ENCODE measurements at regions not wholly inside any gene's neighbourhood (a gene's known extent, or its start where the extent isn't known, plus 50 kb on each side); places are given as distances from the start of the nearest gene placed in this dataset.

GRCh38 chr6:34638834-34639736 is 57.5 kb downstream of the ILRUN start:
- ATAC-seq, result peak in 3 of 4 donors; percentile 80 to 91 (median 82)
- no peak for DNase-seq
- no peaks in the 10 kb centered on the region for H3K27me3 ChIP-seq
- peaks cover 0 to 20% (median 0%) of the 10 kb centered on the region in 9 donors for H3K36me3 ChIP-seq
- peaks cover 0 to 14% (median 1%) of the 10 kb centered on the region in 12 donors for H3K4me1 ChIP-seq
- no peak overlapping the region for H3K4me3 ChIP-seq
- no peak for TF ChIP-seq POLR2A (IDR thresholded peaks at IDR 0.05)
- TF ChIP-seq CTCF (IDR thresholded peaks at IDR 0.05), result no peak
- no peaks in the 10 kb centered on the region for H3K9me3 ChIP-seq
- H3K27ac ChIP-seq, result peak overlapping the region in 3 of 12 donors; percentile 9 to 39 (median 20)
- 74 to 81% (median 78%) methylated on average over 6 of the region's 6 CpGs for WGBS, 4 donors
- intact Hi-C loops (cut with DNase I), result no loop called here

- intact Hi-C loops (cut with DNase I), result no loop called here
- Histone ChIP-seq H3K27me3 (no peaks in the 10 kb centered on the region), H3K4me3 (no peak overlapping the region), H3K9me3 (no peaks in the 10 kb centered on the region), H3K36me3 (peaks cover 0 to 14% (median 3%) of the 10 kb centered on the region in 9 donors), H3K4me1 (peaks cover 0 to 22% (median 4%) of the 10 kb centered on the region in 12 donors), H3K27ac (no peak overlapping the region)
- WGBS, 4 donors, result 54 to 72% (median 68%) methylated on average over 2 of the region's 2 CpGs
- DNase-seq, result no peak
- ATAC-seq, result no peak
- TF ChIP-seq POLR2A (IDR thresholded peaks at IDR 0.05) (no peak), CTCF (IDR thresholded peaks at IDR 0.05) (no peak)
These were observed 62.8 kb downstream of the ILRUN start for GRCh38 chr6:34633785-34634184.

- H3K9me3 ChIP-seq, result no peaks in the 10 kb centered on the region
- peaks cover 0 to 14% (median 3%) of the 10 kb centered on the region in 9 donors for H3K36me3 ChIP-seq
- TF ChIP-seq CTCF (IDR thresholded peaks at IDR 0.05), result no peak
- TF ChIP-seq POLR2A (IDR thresholded peaks at IDR 0.05), result no peak
- intact Hi-C loops (cut with DNase I), result no loop called here
- DNase-seq, result no peak
- no peak for ATAC-seq
- H3K27me3 ChIP-seq, result no peaks in the 10 kb centered on the region
- H3K4me1 ChIP-seq, result peaks cover 0 to 16% (median 4%) of the 10 kb centered on the region in 12 donors
- H3K27ac ChIP-seq, result no peak overlapping the region
- H3K4me3 ChIP-seq, result no peak overlapping the region
- 97 to 99% (median 98%) methylated on average over 2 of the region's 2 CpGs for WGBS, 4 donors
These were observed 63.3 kb downstream of the ILRUN start for GRCh38 chr6:34633256-34633655.

GRCh38 chr6:34630040-34630439 is 66.5 kb downstream of the ILRUN start:
- H3K27me3 ChIP-seq, result no peaks in the 10 kb centered on the region
- H3K27ac ChIP-seq, result peak overlapping the region in 3 of 12 donors; percentile 20 to 29 (median 29)
- H3K4me1 ChIP-seq, result peaks cover 0 to 15% (median 4%) of the 10 kb centered on the region in 12 donors
- intact Hi-C loops (cut with DNase I), result no loop called here
- ATAC-seq (peak in 2 of 4 donors; percentile 30 to 46), DNase-seq (no peak)
- peaks cover 0 to 6% (median 0%) of the 10 kb centered on the region in 9 donors for H3K36me3 ChIP-seq
- WGBS, 4 donors, result 70 to 80% (median 79%) methylated on average over 6 of the region's 6 CpGs
- no peaks in the 10 kb centered on the region for H3K9me3 ChIP-seq
- TF ChIP-seq POLR2A (IDR thresholded peaks at IDR 0.05), result no peak
- TF ChIP-seq CTCF (IDR thresholded peaks at IDR 0.05), result no peak
- no peak overlapping the region for H3K4me3 ChIP-seq
